MM.1S (cell line): ENCODE measurements at regions not wholly inside any gene's neighbourhood (a gene's known extent, or its start where the extent isn't known, plus 50 kb on each side); places are given as distances from the start of the nearest gene placed in this dataset.

Source experiments
- DNase-seq: peaks from one replicate; pipeline ENCODE4 v3.0.0-alpha.2; 2015
- H2AFZ ChIP-seq: fragments of 300-600 bp; sonication (generic); 2 replicates; pipeline ENCODE4 v1.6.0; 2016; ENCODE audit warnings: antibody characterized with exemption, low read length
- H3F3A ChIP-seq: fragments of 300-600 bp; sonication (generic); 2 replicates; pipeline ENCODE4 v1.6.1; 2016; ENCODE audit warnings: mild to moderate bottlenecking, antibody characterized with exemption, low read length, moderate library complexity, mixed read lengths; ENCODE audit not compliant: insufficient read depth
- H3K27ac ChIP-seq: fragments of 300-600 bp; sonication (generic); 2 replicates; pipeline ENCODE4 v1.5.1; 2016; ENCODE audit warnings: mild to moderate bottlenecking, low read length
- H3K27me3 ChIP-seq: fragments of 300-600 bp; sonication (generic); replicated peaks from 2 replicates; pipeline ENCODE4 v1.6.0; 2016; ENCODE audit warnings: low read length; ENCODE audit not compliant: insufficient read depth
- H3K36me3 ChIP-seq: fragments of 300-600 bp; sonication (generic); replicated peaks from 2 replicates; pipeline ENCODE4 v1.6.1; 2016; ENCODE audit warnings: mild to moderate bottlenecking, low read length, mixed read lengths; ENCODE audit not compliant: insufficient read depth
- H3K4me1 ChIP-seq: fragments of 300-600 bp; sonication (generic); 2 replicates; pipeline ENCODE4 v1.6.1; 2016; ENCODE audit warnings: low read length, mixed read lengths
- H3K4me2 ChIP-seq: fragments of 300-600 bp; sonication (generic); 2 replicates; pipeline ENCODE4 v1.6.0; 2016; ENCODE audit warnings: low read depth, low read length
- H3K4me3 ChIP-seq: fragments of 300-600 bp; sonication (generic); 2 replicates; pipeline ENCODE4 v1.5.1; 2016; ENCODE audit warnings: low read length, mixed read lengths
- H3K79me2 ChIP-seq: fragments of 300-600 bp; sonication (generic); 2 replicates; pipeline ENCODE4 v1.6.1; 2016; ENCODE audit warnings: mixed run types, low read length, mixed read lengths
- H3K9ac ChIP-seq: fragments of 300-600 bp; sonication (generic); 2 replicates; pipeline ENCODE4 v1.6.1; 2016; ENCODE audit warnings: low read length, mixed read lengths
- H3K9me2 ChIP-seq: fragments of 300-600 bp; sonication (generic); replicated peaks from 2 replicates; pipeline ENCODE4 v1.6.1; 2016; ENCODE audit warnings: mild to moderate bottlenecking, low read length, mixed read lengths; ENCODE audit not compliant: insufficient read depth
- H3K9me3 ChIP-seq: fragments of 300-600 bp; sonication (generic); replicated peaks from 2 replicates; pipeline ENCODE4 v1.6.1; 2016; ENCODE audit warnings: mild to moderate bottlenecking, low read length, mixed read lengths; ENCODE audit not compliant: insufficient read depth
- H4K20me1 ChIP-seq: fragments of 300-600 bp; sonication (generic); 2 replicates; pipeline ENCODE4 v1.6.1; 2016; ENCODE audit warnings: mild to moderate bottlenecking, low read length, moderate library complexity, mixed read lengths; ENCODE audit not compliant: insufficient read depth
- CTCF ChIP-seq: fragments of 300-600 bp; sonication (generic); IDR thresholded peaks from 2 replicates; pipeline ENCODE4 v1.5.1; 2016; ENCODE audit warnings: antibody characterized with exemption, low read length, mixed read lengths
- EZH2 ChIP-seq: fragments of 300-600 bp; sonication (generic); optimal IDR thresholded peaks from 2 replicates; pipeline ENCODE3; 2017; ENCODE audit warnings: low read depth, mild to moderate bottlenecking, antibody characterized with exemption, low read length, mixed read lengths
- EZH2phosphoT487 ChIP-seq: fragments of 300-600 bp; sonication (generic); IDR thresholded peaks from 2 replicates; pipeline ENCODE4 v1.6.1; 2018; ENCODE audit warnings: antibody characterized with exemption, low read length

- DNase-seq, result no peak
- H3K9me2 ChIP-seq, result no peaks in the 10 kb centered on the region
- H3K4me1 ChIP-seq, result no peaks in the 10 kb centered on the region
- no peak overlapping the region for H3K27ac ChIP-seq
- H3F3A ChIP-seq, result no peaks in the 10 kb centered on the region
- TF ChIP-seq EZH2phosphoT487 (no peak), EZH2 (no peak), CTCF (no peak)
- no peak overlapping the region for H3K4me3 ChIP-seq
- H3K9me3 ChIP-seq, result no peaks in the 10 kb centered on the region
- no peaks in the 10 kb centered on the region for H4K20me1 ChIP-seq
- no peak overlapping the region for H2AFZ ChIP-seq
- no peaks in the 10 kb centered on the region for H3K27me3 ChIP-seq
- no peak overlapping the region for H3K9ac ChIP-seq
- H3K4me2 ChIP-seq, result no peak overlapping the region
- H3K79me2 ChIP-seq, result no peaks in the 10 kb centered on the region
- H3K36me3 ChIP-seq, result no peaks in the 10 kb centered on the region
Measured at GRCh38 chr3:89699771-89700170, 592.4 kb downstream of the EPHA3 start.

DNA sequence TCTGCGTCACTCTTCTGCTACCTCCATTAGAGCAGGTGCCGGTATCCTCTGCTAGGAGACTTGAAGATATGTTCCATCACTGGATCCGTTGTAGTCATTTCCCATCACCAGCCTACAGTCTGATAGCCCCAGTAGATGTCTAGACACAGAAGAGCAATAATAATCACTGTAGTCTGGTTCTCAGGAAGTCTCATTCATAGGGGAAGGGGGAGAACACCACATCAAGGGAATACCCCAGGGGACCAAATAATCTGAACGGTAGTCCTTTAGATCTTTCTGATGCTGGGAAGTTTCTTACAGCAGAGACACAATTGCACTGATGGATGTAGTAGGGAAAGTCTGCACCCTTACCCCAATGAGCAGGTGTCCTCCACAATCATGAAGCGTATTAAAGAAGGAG is 595.0 kb downstream of the EPHA3 start:
- Histone ChIP-seq H3K36me3 (no peaks in the 10 kb centered on the region), H3K9me3 (no peaks in the 10 kb centered on the region), H4K20me1 (no peaks in the 10 kb centered on the region), H3K9ac (no peak overlapping the region), H3K4me2 (no peak overlapping the region), H3K4me1 (no peaks in the 10 kb centered on the region), H3K27ac (no peak overlapping the region), H3K9me2 (no peaks in the 10 kb centered on the region), H3K4me3 (no peak overlapping the region), H3K79me2 (no peaks in the 10 kb centered on the region), H3F3A (no peaks in the 10 kb centered on the region), H3K27me3 (no peaks in the 10 kb centered on the region), H2AFZ (no peak overlapping the region)
- TF ChIP-seq CTCF (no peak), EZH2phosphoT487 (no peak), EZH2 (no peak)
- DNase-seq, result no peak

DNA sequence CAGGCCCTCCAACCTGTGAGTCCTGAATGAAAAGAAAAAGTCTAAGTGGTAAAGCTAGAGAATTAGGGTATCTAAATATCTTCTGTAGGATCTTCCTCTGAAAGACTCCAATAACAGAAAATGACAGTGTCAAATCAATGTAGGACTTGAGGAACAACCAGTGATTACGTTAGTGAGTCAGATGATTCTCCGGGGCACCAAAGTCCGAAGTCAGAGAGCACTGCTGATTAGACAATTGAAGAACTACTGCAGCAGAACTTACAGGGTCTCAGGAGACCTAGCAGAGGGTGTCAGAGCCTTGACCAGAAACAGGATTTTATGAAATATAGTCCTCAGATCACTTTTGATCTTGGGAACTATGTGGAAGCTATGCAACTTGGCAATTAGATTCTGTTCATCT is 605.8 kb downstream of the EPHA3 start:
- DNase-seq, result no peak
- no peaks in the 10 kb centered on the region for H4K20me1 ChIP-seq
- no peak for TF ChIP-seq CTCF
- no peak for TF ChIP-seq EZH2
- no peak for TF ChIP-seq EZH2phosphoT487
- no peaks in the 10 kb centered on the region for H3K4me1 ChIP-seq
- H2AFZ ChIP-seq, result no peak overlapping the region
- no peaks in the 10 kb centered on the region for H3K36me3 ChIP-seq
- no peak overlapping the region for H3K4me2 ChIP-seq
- H3K27ac ChIP-seq, result no peak overlapping the region
- H3F3A ChIP-seq, result no peaks in the 10 kb centered on the region
- no peaks in the 10 kb centered on the region for H3K79me2 ChIP-seq
- no peak overlapping the region for H3K9ac ChIP-seq
- H3K27me3 ChIP-seq, result no peaks in the 10 kb centered on the region
- H3K9me2 ChIP-seq, result no peaks in the 10 kb centered on the region
- H3K9me3 ChIP-seq, result no peaks in the 10 kb centered on the region
- H3K4me3 ChIP-seq, result no peak overlapping the region
